Muscle of arm (tissue), 1 donor: ENCODE measurements at regions not wholly inside any gene's neighbourhood (a gene's known extent, or its start where the extent isn't known, plus 50 kb on each side); places are given as distances from the start of the nearest gene placed in this dataset.
"Not testable (repeated sequence)": the region's sequence is repeated elsewhere in the genome, so short reads cannot be mapped to it uniquely, and the experiment has no call there.

Source experiments
- DNase-seq: peaks from one replicate; pipeline ENCODE4 v3.0.0-alpha.2; 2013

DNA sequence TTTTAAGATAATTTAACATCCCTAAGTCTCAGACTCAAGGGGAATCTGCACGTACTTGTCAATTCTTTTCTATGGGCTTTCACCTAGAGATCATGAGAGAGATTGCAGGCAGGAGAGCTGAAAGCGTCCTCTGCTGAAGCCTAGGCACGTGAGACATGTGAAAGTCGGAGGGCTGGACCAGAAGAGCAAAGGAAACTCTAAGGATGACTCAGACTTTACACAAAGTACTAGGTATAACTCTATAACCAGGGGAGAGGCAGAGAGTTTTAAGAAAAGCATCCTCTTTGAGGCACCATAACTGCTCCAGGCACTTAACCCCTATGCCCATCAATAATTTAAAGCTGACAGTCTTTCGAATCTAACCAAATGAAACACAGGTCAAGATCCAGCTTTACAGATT, 436.6 kb downstream of the VGLL3 start:
- DNase-seq, result no peak

DNA sequence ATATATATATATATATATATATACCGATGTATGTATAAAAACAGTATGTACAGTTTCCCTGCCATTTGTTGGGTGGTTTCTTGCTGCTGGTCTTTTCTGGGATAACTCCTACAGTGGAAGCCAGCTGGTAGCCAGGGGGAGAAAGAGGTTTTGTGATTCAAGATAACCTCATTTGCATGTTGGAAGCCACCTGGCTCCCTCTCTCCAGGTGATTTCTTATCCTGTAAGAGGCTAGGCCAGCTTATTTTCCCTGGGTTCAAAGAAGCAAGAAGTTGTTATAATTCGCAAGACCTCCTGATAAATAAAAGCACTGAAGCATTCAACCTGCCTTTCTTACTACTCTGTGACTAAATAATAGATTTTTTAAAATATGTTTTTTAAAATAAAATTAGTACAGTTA, 443.3 kb downstream of the VGLL3 start:
- DNase-seq, result no peak

DNA sequence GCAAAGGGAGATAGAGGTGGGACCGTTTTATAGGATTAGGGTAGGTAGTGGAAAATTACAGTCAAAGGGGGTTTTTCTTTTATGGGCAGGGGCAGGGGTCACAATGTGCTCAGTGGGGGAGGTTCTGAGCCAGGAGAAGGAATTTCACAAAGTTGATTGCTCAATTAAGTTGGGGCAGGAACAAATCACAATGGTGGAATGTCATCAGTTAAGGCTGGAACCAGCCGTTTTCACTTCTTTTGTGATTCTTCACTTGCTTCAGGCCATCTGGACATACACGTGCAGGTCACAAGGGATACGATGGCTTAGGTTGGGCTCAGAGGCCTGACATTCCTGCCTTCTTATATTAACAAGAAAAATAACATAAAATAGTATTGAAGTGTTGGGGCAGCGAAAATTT, 453.8 kb downstream of the VGLL3 start:
- no peak for DNase-seq

DNA sequence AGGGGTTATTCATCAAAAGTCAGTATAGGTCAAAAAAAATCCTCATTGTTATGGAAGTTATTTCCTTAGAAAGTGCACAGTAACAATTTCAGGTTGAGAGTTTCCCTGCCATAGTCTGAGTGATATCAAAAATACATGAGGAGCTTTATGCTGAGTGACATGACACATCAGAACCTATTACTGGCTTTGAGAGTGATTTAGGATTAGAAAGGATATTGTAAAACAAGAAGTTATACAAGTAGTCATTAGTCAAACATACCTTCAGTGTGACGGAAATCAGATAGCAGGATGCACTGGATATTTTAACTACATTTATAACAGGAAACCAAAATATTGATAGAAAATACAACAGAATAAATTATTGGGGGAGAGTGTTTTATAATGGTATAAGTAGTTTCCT, 471.1 kb downstream of the VGLL3 start:
- DNase-seq, result no peak

DNA sequence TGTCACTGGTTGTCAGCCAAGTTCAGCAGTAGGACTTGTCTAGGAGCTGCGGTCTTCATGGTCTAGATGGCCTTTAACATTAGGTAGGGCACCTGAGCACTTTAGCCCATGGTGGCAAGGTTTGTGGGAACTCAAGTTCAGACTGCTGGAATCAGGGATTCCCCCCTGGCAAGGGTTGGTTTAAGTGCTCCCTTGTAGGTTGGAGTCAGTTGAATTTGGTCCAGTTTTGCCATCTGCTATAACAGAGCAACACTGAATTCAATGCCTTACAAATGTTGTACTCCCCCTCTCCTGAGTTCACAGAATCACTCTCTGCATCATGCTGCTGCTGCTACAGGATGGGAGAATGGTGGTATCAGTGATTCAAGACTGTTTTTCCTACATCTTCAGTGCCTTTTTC, 509.3 kb downstream of the VGLL3 start:
- DNase-seq, result no peak

DNA sequence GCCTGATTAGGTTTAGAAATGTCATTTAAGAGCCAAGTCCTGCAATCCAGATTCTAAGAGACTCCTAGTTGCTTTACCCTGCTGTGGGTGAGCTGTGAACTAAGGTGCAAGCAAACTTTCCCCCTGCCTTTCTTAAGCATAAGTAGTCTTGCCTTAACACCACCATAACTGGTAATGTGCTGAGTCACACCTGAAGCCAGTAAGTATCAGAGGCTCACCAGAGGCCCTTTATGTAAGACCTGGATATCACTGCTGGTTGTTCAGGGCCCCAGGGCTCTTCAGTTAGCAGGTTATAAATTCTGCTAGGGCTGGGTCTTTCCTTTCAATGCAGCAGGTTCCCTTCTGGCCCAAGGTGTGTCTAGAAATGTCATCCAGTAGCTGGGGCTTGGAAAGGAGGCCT, 509.9 kb downstream of the VGLL3 start:
- DNase-seq, result no peak

DNA sequence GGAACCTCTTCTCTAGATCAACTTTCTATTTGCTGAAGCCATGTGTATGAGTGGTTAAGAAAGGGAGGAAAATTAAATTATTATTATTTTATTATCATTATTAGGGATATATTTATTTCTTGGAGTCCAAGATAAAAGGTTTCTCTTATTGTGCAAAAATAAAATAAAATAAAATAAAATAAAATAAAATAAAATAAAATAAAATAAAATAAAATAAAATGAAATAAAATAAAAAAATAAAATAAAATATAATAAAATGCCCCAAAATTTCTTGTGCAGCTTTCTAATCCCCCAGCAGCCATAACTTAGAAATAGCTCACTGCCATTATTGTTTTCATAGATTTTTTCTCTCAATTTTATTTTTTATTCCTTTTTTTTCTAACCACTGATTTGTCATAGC, 526.8 kb downstream of the VGLL3 start:
- DNase-seq, result no peak

DNA sequence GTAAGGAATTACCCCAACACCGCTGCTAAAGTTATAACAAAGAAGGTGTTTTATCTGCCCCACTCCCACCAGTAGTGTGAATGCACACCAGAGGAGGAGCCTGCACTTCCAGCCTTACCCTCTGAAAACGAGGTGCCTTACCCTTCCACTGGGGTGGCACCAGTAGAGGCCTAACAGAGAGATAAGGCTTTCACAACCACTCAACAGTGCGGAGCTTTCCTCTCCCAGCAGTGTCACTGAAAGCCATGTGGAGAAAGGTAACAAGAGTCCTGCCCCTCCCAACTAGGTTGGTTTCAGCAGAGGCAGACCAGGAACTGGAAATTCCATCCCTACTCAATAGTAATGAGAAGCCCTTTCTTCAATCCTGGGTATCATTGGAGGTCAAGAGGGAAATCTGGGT, 539.2 kb downstream of the VGLL3 start:
- no peak for DNase-seq

DNA sequence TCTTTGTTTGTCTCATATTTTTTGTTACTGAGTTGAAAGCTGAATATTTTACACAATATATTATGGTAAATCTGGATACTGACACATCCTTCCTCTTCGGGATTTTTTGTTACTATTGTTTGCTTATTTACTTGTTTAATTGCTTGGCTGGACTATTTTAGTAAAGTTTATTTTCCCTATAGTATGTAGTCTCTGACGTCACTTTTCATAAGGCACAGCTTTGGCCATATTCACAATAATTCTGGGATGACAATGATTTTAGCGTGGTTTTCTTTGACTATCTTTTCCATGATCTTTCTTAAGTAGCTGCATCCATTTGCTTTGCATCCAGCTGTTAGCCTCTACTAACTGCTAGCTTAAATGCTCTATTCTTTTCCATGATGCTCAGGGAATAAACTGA, 552.4 kb downstream of the VGLL3 start:
- no peak for DNase-seq

DNA sequence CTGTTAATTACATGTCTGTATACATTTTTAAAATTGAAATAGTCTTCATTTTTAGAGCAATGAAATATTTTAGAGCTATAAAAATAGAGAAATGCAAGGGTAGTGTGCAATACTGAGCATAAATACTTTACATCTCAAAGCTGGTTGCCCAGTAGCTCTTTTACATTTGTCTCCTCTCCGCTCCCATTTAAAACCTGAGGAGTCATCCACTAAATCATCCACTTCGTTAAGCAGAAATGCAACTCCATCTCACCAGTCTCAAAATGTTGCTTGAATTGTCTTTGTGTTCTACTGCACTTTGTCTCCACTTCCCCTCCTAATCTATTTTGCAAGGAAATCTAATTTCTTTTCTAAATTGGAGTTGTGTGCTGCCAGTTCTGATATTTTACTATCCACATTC, 563.6 kb downstream of the VGLL3 start:
- DNase-seq, result no peak

DNA sequence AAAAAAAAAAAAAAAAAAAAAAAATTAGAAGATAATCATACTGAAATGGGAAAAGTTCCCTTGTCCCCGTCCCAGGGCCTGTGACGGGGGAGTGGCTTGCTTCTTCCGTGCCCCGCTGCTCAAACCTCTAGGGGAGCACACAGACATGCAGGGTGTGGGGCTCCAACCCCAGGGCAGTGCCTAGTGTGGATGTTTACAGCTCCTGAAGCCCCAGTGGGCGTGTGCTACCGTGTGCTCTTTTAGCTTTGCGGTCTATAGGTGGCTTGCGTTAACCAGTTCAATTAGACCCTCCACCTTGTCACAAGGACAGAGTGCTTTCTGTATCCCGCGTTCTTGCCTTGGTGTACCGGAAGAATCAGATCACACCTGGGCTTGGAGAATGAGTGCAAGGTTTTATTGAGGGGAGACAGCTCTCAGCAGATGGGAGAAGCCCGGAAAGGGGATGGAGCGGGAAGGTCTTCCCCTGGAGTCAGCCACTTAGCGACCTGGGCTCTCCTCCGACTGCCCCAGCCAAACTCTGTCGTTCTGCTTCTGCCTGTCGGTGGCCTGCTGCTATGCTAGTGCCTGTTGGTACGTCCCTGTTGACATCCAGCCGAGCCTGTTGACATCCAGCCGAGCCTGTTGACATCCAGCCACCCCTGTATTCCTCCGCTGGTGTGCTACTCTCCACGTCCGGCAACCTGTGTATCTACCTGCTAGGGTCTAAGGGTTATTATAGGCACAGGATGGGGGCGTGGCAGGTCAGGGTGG, 569.8 kb downstream of the VGLL3 start:
- DNase-seq, result no peak

DNA sequence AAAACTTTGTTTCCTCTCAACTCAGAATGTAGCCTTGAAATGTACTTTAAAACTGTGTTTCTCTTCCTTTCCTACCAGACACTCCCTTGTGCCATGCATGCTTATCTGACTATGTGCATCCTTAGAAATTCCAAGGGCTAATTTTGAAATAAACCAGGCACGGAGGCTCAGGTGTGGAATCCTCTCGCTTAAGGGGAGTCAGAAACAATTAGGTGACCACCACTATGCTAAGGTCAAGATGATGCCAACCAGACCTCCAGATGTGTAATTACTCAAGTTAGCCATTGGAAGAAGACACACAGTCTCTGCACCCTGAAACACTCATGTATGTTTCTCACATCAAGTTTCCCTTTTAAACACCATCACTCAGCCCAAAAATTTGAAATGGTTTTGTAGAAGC, 572.1 kb downstream of the VGLL3 start:
- no peak for DNase-seq

DNA sequence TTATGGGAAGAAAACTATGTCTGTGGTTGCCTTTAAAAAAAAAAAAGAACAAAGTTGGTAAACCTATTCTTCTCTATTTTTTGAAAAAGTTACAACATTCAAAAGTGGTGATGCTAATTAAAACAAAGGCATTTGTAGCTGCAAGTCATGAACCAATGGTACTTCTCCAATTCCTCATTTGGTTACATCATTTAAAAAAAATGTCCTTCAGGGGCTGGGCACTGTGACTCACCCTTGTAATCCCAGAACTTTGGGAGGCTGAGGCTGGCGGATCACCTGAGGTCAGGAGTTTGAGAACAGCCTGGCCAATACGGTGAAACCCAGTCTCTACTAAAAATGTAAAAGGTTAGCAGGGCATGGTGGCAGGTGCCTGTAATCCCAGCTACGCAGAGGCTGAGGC, 574.6 kb downstream of the VGLL3 start:
- no peak for DNase-seq

DNA sequence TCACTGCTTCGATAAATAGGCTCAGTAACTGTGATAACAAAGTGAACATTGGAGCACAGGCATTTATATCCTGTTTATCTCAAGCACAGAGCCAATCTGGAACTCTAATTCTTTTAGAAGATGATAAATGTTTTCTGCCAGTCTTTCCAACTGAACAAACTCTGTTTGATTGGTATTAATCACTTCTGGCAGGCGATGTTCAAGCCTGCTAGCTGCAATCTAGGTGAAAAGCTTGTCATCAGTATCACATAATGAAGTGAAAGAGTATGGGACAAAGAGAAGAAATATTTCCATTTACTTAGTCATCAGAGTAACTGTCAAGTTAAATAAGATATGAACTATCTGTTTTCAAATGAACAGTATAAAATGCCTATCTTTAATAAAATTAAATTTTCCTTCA, 577.3 kb downstream of the VGLL3 start:
- no peak for DNase-seq

DNA sequence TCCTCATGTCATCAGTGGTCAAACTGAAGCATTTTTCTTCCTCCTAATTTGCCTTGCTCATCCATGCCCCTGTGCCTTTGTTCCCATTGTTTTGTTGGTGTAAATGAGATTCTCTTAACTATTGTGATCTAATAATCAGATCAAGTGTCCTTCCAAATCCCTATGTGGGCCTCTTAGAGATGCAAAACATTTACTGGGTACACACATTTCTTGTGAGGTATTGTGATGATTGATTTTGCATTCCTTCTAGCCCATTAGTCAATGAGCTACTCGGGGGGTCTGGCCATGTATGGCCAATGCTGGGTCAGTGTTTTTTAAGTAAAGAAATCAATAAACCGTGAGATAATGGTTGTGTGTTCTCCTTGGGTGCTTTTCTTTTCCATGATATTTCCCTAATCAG, 580.4 kb downstream of the VGLL3 start:
- DNase-seq, result no peak

DNA sequence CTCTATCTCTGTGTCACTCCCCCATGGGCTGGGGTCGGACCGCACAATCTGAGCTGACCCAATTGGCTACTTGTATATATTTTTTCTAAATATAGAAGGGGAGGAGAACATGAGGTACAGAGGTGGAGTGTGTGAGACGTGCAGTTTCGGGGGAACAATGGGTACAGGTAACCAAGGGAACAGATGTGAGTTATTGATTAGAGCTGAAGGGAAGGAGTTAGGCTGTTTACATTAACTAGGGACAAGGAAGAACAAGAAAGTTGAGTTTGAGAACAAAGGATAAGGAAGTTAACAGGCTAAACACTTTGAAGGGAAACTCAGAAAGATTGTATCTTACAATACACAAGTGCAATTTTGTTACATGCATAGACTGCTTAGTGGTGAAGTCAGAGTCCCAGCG, 601.2 kb downstream of the VGLL3 start:
- DNase-seq, result not testable (repeated sequence)

DNA sequence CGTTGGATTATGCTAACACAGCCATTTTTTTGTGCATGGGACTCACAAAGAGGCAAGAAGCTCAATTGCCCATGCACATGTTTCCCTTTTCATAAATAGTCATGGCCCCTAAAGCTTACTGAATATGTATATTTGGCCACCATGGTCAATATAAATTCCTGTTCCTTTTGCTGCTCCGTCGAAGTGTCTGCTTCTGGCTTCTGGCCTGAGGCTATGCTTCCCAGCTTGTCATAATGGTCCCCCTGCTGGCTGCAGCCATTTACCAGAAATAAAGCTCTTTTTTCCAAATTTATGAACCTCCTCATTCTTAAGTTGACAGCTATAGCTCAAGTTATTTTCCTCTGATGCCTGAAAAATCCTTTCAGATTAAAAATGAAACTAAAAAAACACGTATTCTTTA, 602.1 kb downstream of the VGLL3 start:
- DNase-seq, result no peak

DNA sequence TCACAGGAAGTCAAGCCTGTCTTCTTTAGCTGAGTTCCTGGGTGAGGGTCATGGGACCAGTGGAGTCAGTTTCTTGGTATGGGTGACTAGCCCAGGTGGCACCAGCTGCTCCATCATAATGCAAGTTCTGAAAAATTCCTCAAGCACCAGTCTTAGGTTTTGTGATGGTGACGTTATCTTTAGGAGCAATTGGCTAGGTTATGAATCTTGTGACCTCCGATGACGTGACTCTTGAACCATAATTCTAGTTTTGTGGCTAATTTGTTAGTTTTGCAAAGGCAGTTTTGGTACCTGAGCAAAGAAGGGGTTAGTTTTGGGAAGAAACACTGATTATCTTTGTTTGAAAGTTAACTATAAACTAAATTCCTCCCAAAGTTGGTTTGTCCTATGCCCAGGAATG, 608.4 kb downstream of the VGLL3 start:
- DNase-seq, result no peak

DNA sequence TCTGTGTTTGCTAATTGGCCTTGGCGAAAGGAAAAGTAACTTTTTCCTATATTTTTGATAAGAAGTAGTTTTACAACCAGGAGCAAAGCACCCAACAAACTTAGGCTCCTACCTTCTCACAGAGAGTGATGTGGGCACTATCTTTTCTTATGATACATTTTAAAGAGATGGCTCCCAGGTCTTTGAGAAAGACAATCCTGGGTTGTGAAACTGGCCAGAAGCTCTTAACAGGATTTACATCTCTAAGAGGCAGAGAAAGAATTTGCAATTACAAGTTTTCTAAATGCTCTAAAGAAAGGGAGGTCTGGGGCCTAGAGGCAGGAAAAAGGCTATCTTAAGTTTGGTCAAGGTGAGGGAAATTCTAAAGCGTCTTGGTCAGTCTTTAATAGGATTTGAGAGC, 609.7 kb downstream of the VGLL3 start:
- DNase-seq, result no peak

DNA sequence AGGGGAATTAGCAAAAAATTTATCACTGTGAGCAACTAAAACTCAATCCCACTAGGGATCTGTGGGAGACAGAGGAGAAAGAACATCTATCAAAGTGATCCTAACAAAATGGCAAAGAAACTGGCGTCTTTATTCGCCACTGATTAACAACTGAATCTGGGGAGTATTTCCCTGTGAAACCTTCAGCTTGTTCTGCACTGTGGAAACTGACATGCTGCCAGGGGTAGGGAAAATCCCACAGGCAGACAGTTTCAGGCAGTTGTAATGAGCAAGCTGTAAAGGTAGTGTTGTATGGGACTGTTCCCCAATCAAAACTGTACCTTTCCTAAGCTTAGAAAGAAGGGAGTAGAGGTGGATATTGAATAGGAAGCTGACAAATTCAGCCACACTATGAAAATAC, 611.7 kb downstream of the VGLL3 start:
- DNase-seq, result no peak

DNA sequence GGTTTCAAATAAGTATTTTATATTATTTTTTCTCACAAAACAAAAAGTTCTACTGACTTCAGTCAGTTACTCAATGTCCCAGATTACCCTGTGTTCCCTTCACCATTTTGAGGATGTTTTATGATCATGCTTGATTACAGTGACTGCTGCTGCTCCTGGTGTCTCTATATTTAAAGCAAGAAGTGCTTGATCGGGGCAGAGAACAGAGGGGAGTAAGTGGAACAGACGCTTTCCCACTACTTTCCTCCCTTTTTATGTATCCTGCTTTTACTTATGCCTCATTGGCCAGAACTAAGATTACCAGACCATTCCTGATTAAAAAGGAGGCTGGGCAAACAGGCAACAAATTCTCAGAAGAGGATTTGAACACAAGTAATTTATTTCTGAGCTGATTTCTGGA, 612.1 kb downstream of the VGLL3 start:
- DNase-seq, result no peak

DNA sequence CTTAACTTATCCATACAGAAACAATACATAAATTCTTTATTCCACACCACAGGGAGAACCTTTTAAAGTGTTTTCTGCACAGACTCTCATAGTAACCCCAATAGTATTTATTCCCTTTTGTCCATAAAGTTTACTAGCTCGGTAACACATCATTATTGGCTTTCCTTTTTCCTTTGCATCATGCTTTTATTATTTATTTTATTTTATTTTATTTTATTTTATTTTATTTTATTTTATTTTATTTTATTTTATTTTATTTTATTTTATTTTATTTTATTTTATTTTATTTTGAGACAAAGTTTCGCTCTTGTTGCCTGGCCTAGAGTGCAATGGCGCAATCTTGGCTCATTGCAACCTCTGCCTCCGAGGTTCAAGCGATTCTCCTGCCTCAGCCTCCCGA, 655.4 kb downstream of the VGLL3 start:
- not testable (repeated sequence) for DNase-seq

DNA sequence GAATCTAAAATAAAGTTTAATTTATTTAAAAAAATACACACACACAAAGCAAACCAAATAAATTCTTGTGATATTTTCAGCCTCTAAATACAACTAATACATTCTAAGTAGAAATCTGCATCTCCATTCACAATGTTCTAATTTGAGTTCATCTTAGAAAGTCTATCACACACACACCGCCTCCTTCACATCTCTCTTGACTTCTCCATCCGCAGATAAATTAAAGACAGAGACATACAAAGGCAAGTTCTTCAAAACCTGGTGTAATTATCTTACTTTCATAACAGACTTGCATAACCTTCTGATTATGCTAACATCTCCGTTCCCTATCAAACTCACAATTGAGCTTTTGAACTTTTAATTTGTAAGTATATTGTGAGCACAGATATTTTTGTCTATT, 657.3 kb downstream of the VGLL3 start:
- DNase-seq, result no peak

DNA sequence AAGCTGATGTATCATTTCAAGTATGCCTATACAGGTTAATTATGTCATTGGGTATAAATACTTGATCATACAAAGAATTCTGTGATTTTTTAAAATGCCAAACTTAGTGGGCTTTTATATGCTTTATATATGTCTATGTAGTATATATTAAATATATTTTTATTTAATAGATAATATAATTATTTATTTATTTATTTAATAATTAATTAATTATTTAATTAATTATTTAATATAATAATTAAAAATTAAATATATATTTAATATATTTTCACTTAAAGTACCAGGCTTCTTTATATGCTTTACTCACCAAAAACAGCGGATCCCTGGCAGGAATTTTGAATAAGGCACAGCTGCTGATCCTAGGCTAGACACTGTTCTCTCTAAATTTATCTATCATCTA, 687.0 kb downstream of the VGLL3 start:
- no peak for DNase-seq
